Occipital lobe (tissue), 1 donor: ENCODE measurements at regions not wholly inside any gene's neighbourhood (a gene's known extent, or its start where the extent isn't known, plus 50 kb on each side); places are given as distances from the start of the nearest gene placed in this dataset.

ENCODE experiments used
- DNase-seq: peaks from one replicate; lab custom pipeline; 2025; lab: John Stamatoyannopoulos, UW

- DNase-seq, result no peak
Observed at GRCh38 chr20:17858450-17859001, 110.1 kb downstream of the SNX5 start.

- DNase-seq, result no peak
Observed at GRCh38 chr20:17857639-17858449, 110.8 kb downstream of the SNX5 start.

- DNase-seq, result no peak
Observed at GRCh38 chr20:17856837-17857605, 111.6 kb downstream of the SNX5 start.

GRCh38 chr20:17856024-17856564 is 112.5 kb downstream of the SNX5 start:
- no peak for DNase-seq

GRCh38 chr20:17854307-17854903 is 114.2 kb downstream of the SNX5 start:
- DNase-seq, result no peak

GRCh38 chr20:17852323-17852722 is 116.3 kb downstream of the SNX5 start:
- no peak for DNase-seq

- DNase-seq, result no peak
Observed at GRCh38 chr20:17850684-17851026, 117.9 kb downstream of the SNX5 start.

- no peak for DNase-seq
Observed at GRCh38 chr20:17849901-17850683, 118.5 kb downstream of the SNX5 start.

- DNase-seq, result no peak
Observed at GRCh38 chr20:17849138-17849900, 119.3 kb downstream of the SNX5 start.

- no peak for DNase-seq
Observed at GRCh38 chr20:17848249-17849048, 120.1 kb downstream of the SNX5 start.

GRCh38 chr20:17845701-17846475 is 122.7 kb downstream of the SNX5 start:
- no peak for DNase-seq

- no peak for DNase-seq
Observed at GRCh38 chr20:17844549-17845298, 123.9 kb downstream of the SNX5 start.

GRCh38 chr20:17844133-17844429 is 124.5 kb downstream of the SNX5 start:
- no peak for DNase-seq

GRCh38 chr20:17843246-17844132 is 125.1 kb downstream of the SNX5 start:
- no peak for DNase-seq

- no peak for DNase-seq
Observed at GRCh38 chr20:17841751-17842215, 126.8 kb downstream of the SNX5 start.

- no peak for DNase-seq
Observed at GRCh38 chr20:17840423-17840822, 128.2 kb downstream of the SNX5 start.

GRCh38 chr20:17838921-17839320 is 129.7 kb downstream of the SNX5 start:
- no peak for DNase-seq
